ENCODE measurements at regions not wholly inside any gene's neighbourhood (a gene's known extent, or its start where the extent isn't known, plus 50 kb on each side); places are given as distances from the start of the nearest gene placed in this dataset.

DNA sequence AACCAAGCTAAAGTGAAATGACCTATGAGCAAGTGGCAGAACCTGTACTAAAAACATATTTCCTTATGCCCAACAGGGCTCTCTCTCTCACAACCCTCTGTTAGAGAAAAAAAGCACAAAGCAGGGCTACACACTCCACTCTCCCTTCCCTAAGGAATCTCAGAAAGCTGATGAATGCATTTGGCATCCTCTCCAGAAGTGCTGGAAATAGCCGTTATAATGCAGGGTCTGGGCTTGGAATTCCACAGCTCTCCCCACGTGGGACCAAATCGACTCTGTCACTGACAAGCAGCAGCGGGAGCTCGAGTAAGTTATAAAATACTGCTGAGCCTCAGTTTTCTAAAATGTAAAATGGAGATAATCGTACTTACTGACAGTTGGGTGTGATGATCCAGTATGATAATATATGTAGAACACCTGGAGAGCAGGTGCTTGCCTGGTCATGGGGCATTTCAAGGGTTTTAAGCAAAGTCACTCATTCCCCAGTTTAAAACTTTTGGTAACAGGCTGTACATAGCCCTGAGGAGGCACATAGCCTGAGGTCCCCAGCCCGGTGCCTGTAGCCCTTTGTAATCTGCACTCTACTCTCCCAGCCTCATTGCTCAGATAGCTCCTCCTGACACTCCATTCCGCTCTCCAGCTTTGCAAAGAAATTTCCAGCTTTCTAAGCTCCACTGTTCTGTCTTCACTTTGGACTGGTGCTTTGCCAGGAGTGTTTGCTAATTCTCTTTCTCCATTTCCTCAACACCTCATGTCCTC, 175.6 kb upstream of the DAB1 start:
- TF ChIP-seq, protein P1, sequence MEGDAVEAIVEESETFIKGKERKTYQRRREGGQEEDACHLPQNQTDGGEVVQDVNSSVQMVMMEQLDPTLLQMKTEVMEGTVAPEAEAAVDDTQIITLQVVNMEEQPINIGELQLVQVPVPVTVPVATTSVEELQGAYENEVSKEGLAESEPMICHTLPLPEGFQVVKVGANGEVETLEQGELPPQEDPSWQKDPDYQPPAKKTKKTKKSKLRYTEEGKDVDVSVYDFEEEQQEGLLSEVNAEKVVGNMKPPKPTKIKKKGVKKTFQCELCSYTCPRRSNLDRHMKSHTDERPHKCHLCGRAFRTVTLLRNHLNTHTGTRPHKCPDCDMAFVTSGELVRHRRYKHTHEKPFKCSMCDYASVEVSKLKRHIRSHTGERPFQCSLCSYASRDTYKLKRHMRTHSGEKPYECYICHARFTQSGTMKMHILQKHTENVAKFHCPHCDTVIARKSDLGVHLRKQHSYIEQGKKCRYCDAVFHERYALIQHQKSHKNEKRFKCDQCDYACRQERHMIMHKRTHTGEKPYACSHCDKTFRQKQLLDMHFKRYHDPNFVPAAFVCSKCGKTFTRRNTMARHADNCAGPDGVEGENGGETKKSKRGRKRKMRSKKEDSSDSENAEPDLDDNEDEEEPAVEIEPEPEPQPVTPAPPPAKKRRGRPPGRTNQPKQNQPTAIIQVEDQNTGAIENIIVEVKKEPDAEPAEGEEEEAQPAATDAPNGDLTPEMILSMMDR (IDR thresholded peaks at IDR 0.05) = no peak
- Histone ChIP-seq H3K4me1 (no peaks in the 10 kb centered on the region), H3K27ac (no peak overlapping the region), H3K9me3 (no peaks in the 10 kb centered on the region), H3K36me3 (no peaks in the 10 kb centered on the region), H3K27me3 (ENCODE audit: low read depth) (no peaks in the 10 kb centered on the region), H3K4me3 (no peak overlapping the region)
- intact Hi-C loops (cut with DNase I) = no loop called here
- DNase-seq (no peak), ATAC-seq (peak; percentile 63 to 75)

DNA sequence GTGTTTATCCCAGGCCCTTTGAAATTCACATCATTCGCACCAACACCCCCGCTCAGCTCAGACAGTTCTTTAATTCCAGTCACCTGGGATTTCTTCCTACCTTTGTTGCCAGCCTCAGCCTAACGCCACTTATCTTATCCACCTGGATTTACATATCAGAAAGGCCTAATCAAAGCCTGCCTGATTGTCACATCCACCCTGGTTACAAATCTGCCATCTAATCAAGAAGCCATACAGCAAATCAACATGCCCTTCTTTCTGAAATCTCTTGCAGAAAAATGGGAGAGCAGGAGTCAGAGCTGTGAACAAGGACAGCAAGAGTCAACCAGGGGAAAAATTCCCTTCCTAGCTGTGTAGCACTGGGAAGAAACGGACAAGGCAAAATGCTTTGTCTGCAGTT, 173.2 kb upstream of the DAB1 start:
- H3K36me3 ChIP-seq = no peaks in the 10 kb centered on the region
- no peak overlapping the region for H3K27ac ChIP-seq
- ATAC-seq (no peak), DNase-seq (no peak)
- intact Hi-C loops (cut with DNase I) = no loop called here
- no peaks in the 10 kb centered on the region for H3K27me3 ChIP-seq (ENCODE audit: low read depth)
- no peaks in the 10 kb centered on the region for H3K4me1 ChIP-seq
- no peaks in the 10 kb centered on the region for H3K9me3 ChIP-seq
- no peak overlapping the region for H3K4me3 ChIP-seq
- TF ChIP-seq, protein P1 (IDR thresholded peaks at IDR 0.05) = no peak

DNA sequence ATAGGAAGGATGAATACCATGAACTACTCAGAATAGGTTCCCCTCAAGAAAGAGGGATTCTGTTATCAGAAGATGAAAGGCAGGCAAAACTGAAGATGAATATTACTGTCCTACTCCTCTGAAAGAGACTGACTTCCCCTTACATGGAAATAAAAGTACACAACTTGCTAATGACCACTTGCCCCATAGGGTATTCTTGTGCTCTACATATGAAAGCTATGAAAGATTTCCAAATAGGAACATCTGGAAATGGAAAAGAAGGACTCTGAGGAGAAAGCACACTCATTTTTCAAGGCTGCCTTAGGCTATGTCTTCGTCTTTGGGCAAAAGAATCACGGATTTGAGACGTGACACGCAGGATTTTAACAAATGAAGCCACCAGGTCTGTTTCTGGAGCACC, 170.1 kb upstream of the DAB1 start:
- no peak overlapping the region for H3K27ac ChIP-seq
- TF ChIP-seq, protein P1 (IDR thresholded peaks at IDR 0.05) = no peak
- no peak for ATAC-seq
- no peak overlapping the region for H3K4me3 ChIP-seq
- no peak for DNase-seq
- H3K4me1 ChIP-seq = no peaks in the 10 kb centered on the region
- no peaks in the 10 kb centered on the region for H3K9me3 ChIP-seq
- H3K36me3 ChIP-seq = no peaks in the 10 kb centered on the region
- H3K27me3 ChIP-seq (ENCODE audit: low read depth) = no peaks in the 10 kb centered on the region
- intact Hi-C loops (cut with DNase I) = no loop called here

DNA sequence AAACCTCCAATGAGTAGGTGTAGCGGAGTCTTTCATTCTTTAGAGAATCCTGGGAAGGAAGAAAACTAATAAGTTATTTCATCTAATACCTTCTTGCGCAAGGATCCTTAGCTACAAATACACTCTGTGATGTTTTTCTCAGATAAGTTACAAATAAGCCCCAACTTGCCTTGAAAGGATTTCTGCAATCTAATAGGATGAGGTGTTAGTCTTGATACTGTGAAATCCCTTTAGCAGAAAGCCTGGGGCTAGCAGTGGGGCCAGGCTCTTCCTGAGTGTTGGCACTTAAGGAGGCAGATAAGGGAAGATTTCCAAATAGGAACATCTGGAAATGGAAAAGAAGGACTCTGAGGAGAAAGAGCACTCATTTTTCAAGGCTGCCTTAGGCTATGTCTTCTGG, 168.0 kb upstream of the DAB1 start:
- Histone ChIP-seq H3K9me3 (no peaks in the 10 kb centered on the region), H3K36me3 (no peaks in the 10 kb centered on the region), H3K4me3 (no peak overlapping the region), H3K27ac (no peak overlapping the region), H3K27me3 (ENCODE audit: low read depth) (no peaks in the 10 kb centered on the region), H3K4me1 (no peaks in the 10 kb centered on the region)
- DNase-seq = no peak
- TF ChIP-seq, protein P1 (IDR thresholded peaks at IDR 0.05) = no peak
- ATAC-seq = no peak
- intact Hi-C loops (cut with DNase I) = no loop called here

DNA sequence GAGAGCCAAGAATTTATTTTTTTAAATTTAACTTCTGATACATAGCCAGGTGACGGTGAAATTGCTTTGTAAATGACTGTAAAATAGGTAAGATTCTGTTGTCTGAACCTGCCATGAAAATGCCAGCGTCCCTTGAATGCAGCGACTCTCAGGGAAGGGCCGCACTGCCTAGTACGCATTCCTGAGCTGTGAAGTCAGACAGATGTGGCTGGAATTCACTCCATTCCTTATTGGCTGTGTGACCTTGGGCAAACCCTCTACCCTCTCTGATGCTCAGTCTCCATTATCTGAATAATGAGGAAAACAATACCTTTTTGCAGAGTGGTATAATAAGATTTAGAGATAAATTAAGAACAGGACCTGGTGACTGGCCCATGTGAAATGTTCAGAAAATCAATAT, 167.1 kb upstream of the DAB1 start:
- DNase-seq (no peak), ATAC-seq (peak in 1 of 2 donors; percentile 80)
- H3K27ac ChIP-seq = no peak overlapping the region
- TF ChIP-seq, protein P1 (IDR thresholded peaks at IDR 0.05) = no peak
- no peaks in the 10 kb centered on the region for H3K4me1 ChIP-seq
- H3K9me3 ChIP-seq = no peaks in the 10 kb centered on the region
- no peak overlapping the region for H3K4me3 ChIP-seq
- intact Hi-C loops (cut with DNase I) = no loop called here
- H3K36me3 ChIP-seq = no peaks in the 10 kb centered on the region
- H3K27me3 ChIP-seq (ENCODE audit: low read depth) = no peaks in the 10 kb centered on the region
